DMS53 treated with DMSO at 0.1 percent for 48 hours (cell line): ENCODE measurements at regions not wholly inside any gene's neighbourhood (a gene's known extent, or its start where the extent isn't known, plus 50 kb on each side); places are given as distances from the start of the nearest gene placed in this dataset.
"Not testable (repeated sequence)": the region's sequence is repeated elsewhere in the genome, so short reads cannot be mapped to it uniquely, and the experiment has no call there.

Source experiments
- DNase-seq: peaks from one replicate; lab custom pipeline; 2025; ENCODE audit not compliant: unreplicated experiment; lab: John Stamatoyannopoulos, UW

DNA sequence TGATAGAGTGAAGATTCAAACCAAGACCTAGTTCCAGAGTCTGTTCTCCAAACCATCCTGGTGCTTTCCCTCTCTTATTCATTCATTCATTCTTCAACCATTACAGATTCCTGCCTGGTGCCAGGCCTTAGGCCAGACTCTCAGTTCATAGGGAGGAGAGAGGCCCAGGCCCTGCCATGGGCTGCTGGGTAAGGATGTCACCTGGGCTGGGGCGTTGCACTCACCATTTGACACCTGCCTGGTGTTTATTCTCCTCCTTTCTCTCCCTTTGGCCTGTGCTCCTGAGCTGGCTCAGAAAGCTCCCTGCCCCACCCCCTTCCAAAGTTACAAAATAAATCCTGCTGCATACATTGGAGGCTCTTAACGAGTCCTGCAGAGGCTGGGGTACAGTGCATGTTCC lies 549.8 kb downstream of the MATN1 start:
- DNase-seq, result no peak

DNA sequence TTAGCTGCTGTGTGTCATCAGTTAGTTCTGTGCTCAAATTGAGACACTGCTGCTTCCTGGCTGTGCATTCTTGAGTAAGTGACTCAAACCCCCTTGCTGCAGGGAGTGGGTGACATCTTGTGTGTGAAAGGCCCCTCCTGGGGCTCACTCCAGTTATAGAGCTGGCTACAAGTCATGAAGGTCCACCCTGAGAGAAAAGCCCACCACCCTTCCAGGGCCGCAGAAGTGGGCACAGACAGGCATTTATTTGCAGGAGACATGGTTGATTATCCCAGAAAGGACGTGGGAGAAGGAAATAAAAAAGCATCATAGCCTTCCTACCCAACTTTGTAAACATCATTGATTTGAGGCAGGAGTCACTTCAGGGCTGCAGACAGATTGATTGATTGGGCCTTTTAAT lies 550.6 kb downstream of the MATN1 start:
- DNase-seq, result no peak

DNA sequence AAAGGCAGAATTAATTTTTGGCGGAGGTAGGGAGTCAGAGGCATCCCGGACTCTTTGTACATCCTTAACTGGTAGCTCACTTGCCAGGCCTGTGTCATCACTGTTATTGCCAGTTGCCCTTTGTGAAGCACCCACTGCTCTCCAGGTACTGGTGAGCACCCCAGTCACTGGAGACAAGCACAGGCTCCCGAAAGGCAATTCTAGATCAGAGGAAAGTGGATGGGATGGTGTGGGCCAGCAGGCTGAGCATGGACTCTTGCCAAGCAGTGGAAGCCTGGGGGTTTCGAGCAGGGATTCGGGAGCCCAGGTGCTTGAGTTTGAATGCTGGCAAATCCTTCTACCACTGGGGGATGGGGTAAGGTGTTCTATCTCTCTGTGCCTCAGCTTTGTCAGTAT lies 551.1 kb downstream of the MATN1 start:
- DNase-seq, result no peak

DNA sequence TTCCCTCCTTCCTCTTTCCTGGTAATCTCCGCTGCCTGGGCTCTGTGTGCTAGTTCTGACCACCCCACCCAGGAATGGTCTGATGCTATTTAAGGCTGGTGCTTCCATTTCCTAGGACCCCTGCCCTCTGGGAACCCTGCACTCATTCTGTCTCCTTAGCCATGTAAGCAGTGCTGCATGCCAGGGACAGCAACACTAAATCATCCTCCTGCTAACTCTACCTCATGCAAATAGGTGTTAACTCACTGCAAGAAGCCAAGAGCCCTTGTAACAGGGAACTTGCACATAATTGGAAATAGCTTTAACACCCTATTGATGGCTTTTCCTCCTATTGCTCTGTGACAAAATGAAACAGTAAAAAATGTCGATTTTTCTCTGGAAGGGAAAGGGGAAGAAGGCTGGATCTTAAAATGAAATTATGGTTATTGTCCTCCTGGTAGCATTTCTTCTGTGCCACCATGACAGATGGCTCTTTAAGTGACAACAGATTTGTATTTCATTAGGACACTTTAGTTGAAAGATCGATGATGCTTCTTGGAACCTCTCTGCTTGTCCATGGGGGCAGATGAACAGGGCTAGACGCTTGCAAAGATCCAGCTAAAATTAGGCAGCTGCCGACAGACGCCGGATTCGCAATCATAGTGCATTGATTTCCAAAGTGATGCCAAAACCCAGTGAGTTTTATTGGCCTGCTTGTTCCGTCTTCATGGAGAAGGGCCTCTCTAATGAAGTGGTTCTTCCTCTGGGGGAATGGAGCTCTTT lies 551.7 kb downstream of the MATN1 start:
- no peak for DNase-seq

DNA sequence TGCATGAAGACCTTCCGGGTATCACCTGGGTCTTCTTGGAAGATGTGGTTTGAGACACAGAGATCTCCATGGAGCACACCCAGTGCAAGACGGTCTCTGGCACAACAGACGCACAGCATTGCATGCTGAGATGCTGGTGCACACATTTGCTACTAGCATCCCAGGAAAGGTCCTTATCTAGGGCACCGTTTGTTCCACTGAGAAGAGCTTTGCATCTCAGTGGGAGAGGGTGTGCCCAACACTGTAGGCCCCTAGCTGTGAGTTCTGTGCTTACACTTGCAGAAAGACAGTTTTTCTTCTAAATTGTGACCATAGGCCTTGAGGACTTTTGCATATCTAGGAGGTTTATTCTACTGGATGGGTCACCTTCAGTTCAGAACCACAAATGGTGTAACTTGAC lies 554.1 kb downstream of the MATN1 start:
- no peak for DNase-seq

DNA sequence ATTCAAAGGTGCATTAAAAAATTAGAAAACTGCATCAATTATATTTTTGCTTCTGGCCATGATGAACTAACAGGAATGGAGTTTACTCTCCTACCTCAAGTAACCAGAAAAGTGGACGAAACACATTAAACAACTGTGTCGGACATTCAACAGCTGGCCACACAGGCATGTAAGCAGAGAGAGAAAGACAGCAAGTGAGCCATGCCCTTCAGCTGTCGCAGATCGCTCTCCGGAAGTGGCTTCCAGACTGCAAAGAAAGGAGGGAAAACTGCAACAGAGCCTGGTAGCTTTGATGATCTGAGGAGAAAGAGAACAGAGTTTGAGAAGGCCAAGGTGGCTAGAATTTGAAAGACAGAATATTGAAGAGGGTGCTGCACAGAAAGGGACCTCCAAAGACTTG lies 557.2 kb downstream of the MATN1 start:
- no peak for DNase-seq

DNA sequence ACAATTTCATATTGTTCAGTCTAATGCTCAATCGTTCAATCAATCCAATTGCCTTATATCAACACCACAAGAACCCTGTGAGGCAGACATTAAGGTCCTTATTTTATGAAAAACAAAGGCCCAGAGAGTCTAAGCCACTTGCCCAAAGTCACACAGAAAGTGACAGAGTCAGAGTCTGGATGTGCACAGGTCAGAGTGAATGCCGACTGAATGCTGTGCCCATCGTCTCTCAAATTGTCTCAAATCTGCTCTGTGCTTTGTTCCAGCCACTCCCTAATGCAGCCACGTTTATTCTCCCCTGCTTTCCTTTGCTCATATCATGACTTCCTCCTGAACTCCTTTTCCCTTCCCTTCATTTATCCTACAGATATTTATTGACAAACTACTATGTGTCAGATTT lies 558.3 kb downstream of the MATN1 start:
- DNase-seq, result no peak

DNA sequence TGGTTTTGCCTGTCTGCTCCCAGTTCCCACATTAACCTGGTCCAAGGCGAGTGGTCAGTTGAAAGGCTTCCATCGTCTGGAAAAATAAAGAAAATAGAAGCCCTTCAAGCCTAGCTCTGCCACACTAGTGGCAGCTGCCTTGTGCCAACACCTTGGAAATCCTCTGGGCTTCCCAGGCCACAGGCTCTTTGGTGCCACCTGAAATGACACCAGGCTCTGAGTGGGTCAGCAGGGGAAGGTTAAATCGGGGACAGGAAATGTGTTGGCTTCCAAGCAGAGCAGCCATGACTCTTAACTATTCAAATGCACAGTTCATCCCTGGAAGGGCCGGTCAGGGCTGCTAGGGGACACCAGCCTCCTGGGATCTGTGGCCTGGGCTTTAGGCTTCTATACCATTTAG lies 558.7 kb downstream of the MATN1 start:
- DNase-seq, result no peak

DNA sequence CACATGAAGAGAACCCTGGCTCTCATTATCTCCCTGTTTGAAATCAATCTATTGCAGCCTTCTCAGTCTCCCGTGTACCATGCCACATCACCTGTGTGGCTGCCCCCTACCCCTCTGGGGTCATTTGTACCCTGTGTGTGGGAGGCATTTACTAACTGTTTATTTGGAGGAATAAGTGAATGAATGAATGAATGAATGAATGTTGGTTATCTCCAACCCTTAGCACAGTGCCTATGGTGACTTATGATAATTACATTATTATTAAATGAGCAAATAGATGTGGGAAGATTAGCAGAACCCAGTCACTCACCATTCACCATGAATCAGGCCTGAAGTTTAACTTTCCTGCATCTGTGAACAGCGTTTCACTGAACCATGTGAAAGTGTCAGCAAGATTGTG lies 560.8 kb downstream of the MATN1 start:
- DNase-seq, result no peak

DNA sequence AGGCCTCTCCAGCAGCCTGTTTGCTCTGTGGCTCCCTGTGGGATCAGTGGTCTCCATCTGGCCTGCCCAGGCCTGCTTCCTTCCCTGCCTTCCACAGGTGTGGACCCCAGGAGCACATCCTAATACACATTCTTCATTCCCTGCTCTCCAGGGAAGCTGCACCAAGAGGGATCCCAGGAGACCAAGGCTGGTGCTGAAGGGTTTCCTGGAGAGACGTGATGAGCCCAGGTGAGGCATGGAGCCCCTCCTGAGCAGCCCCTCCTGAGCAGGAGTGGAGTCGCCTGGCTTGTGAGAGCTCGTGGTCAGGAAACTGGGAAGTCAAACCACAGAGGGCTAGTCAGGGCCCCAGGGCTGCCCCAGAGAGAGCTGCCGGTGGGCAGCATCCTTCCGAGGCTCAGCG lies 561.4 kb downstream of the MATN1 start:
- no peak for DNase-seq

DNA sequence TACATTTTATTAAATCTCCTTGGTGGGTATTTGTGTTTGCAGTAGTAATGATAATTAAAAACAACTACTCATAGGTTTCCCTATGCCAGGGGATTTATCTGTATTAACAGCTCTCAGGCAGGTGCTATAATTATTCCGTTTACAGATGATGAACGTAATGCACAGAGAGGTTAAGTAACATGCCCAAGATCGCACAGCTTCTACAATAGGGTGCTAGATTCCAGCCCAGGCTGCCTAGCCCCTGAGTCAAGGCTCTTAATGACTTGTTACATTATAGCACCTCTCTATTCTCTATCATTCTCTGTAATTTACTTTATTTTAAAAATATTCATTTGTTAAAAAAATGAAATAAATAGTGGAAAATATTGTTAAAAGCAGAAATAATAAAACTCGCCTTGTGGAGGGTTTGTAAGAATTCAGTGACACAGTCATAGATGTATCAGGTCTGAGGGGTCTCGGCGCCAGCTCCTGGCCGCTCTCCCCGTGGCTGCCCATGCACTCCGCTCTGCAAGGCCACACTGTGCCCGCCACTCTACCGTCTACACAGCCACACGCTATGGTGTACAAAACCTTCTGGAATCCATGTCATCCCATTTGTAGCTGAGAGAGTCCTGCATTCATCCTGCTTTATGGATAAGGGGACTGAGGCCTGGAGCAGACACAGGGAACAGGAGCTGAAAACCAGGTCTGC lies 562.2 kb downstream of the MATN1 start:
- no peak for DNase-seq

DNA sequence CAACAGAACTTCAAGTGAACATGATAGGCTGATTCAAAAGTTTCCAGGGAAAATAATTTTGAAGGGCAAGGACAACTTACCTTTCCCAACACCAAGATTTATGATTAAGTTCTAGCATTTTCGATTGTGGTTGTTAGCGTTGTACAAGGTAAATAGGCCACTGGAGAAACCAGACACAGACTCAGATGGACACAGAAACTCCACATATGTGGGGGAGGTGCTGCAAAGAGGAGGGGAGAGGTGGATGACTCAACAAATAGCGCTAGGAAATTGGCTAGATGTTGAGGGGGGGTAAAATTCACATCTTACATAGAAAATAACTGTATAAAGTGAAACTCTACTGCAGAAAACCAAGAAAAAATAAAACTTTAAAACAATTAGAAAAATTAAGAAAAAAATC lies 564.4 kb downstream of the MATN1 start:
- DNase-seq, result no peak

DNA sequence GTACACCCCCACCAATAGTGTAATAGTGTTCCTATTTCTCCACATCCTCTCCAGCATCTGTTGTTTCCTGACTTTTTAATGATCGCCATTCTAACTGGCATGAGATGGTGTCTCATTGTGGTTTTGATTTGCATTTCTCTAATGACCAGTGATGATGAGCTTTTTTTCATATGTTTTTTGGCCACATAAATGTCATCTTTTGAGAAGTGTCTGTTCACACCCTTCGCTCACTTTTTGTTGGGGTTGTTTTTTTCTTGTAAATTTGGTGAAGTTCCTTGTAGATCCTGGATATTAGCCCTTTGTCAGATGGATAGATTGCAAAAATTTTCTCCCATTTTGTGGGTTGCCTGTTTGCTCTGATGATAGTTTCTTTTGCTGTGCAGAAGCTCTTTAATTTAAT lies 567.7 kb downstream of the MATN1 start:
- not testable (repeated sequence) for DNase-seq

DNA sequence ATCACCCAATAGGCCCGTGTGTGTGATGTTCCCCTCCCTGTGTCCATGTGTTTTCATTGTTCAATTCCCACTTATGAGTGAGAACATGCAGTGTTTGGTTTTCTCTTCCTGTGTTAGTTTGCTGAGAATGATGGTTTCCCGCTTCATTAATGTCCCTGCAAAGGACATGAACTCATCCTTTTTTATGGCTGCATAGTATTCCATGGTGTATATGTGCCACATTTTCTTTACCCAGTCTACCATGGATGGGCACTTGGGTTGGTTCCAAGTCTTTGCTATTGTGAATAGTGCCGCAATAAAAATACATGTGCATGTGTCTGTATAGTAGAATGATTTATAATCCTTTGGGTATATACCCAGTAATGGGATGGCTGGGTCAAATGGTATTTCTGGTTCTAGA lies 568.1 kb downstream of the MATN1 start:
- DNase-seq, result not testable (repeated sequence)

DNA sequence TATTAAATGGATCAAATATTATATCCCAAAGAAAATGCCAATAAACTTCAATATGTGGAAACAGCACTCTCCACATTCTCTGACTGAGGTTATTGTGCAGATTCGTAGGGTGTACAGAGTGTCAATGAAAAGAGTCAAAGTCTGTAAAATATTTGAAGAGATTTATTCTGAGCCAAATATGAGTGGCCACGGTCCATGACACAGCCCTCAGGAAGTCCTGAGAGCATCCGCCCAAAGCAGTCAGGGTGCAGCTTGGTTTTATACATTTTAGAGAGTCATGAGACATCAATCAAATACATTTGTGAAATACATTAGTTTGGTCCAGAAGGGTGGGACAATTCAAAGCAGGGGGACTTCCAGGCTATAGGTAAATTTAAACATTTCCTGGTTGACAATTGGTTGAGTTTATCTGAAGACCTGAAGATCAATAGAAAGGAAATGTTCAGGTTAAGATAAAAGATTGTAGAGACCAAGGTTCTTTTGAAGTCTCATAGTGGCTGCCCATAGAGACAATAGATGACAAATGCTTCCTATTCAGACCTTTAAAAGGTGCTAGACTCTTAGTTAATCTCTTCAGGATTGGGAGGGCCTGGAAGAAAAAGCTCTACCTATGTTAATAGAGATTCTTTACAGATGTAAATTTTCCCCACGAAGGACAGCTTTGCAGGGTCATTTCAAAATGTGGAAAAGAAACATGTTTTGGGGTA lies 569.5 kb downstream of the MATN1 start:
- no peak for DNase-seq

DNA sequence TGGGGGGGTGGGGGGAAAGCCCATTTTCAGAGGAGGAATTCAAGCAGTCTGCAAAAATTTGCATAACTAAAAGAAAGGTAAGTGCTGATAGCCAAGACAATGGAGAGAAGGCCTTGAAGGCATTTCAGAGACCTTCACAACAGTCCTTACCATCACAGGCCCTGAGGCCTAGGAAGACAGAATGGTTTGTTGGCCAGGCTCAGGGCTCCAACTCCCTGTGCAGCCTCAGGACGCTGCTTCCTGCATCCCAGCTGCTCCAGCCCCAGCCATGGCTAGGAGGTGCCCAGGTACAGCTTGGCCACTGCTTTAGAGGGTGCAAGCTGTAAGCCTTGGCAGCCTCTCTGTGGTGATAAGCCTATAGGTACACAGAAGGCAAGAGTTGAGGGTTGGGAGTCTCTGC lies 571.6 kb downstream of the MATN1 start:
- DNase-seq, result no peak

DNA sequence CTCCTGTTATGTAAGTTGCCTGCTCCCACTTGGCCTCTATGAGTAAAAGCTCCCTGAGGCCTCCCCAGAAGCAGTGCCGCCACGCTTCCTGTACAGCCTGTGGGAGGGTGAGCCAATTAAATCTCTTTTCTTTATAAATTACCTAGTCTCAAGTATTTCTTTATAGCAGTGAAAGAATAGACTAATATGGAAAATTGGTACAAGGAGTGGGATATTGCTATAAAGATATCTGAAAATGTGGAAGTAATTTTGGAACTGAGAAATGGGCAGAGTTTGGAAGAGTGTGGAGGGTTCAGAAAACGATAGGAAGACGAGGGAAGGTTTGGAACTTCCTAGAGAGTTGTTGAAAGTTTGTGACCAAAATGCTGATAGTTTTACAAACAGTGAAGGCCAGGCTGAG lies 572.3 kb downstream of the MATN1 start:
- DNase-seq, result no peak

DNA sequence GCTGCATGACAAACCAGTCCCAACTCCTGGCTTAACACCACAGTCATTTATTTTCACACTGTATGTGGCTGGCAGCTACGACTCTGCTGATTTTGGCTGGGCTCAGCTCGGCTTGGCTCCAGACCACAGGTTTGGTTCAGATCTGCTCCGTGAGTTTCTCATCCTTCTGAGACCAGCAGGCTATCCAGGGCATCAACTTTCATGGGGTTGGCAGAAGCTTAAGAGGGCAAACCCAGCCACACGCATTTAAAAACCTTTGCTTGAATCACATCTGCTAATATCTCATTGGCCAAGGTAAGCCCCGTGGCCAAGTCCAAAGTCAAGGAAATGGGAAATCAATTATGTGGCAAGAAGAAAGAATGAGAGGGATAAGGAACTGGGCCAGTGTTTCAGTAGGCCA lies 574.2 kb downstream of the MATN1 start:
- DNase-seq, result no peak

DNA sequence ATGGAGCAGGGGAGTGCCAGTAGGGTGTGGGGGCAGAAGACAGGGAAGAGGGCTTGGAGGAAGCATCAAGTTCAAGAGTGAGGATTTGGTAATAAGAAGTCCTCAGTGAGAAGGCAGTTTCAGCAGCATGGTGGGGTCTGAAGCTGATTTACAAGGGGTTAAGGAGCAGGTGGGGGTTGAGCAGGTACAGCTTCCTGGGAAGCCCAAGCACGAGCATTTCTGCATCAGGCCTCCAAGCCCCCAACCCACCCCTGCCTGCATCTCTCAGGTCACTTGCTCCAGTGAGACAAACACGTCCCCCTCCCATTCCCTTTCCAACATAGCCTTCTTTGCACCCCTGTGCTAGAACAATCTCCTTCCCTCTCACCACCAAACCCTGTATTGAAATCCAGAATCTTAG lies 574.7 kb downstream of the MATN1 start:
- no peak for DNase-seq

DNA sequence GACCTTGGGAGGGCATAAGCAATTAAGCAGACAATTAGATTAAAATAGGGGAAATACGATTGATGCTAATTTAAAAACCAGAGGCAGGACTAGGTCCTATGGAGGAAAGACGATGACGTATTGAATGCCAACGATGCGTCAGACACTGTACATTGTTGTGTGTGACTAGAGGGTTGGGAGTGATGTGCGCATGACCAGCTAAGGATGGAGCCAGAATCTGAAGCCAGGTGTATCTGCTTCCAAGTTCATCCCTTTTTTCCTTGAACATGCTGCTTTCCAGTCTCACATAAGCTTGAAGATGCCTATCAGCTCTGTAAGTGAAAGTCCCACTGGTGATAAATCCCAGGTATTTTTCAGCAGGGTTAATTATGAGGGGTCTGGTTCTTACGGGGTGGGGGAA lies 576.2 kb downstream of the MATN1 start:
- no peak for DNase-seq

DNA sequence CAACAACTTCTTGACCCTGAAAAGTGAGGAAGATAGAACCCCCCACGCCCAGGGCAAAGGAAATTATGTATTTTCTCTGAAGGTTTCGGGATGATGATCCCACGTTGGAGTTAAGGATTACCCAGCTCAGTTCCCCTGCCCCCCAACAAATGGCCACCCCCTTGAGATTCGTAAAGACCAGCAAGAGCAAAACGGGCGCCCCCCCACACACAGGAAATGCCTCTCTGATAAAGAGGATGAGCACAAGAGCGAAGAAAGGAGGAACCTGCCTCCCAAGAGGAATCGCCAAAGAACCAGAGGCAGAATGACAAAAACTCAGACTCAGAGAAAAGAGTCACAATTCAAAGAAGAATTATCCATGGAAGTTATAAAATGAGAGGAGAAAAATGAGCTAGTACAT lies 576.9 kb downstream of the MATN1 start:
- DNase-seq, result no peak

DNA sequence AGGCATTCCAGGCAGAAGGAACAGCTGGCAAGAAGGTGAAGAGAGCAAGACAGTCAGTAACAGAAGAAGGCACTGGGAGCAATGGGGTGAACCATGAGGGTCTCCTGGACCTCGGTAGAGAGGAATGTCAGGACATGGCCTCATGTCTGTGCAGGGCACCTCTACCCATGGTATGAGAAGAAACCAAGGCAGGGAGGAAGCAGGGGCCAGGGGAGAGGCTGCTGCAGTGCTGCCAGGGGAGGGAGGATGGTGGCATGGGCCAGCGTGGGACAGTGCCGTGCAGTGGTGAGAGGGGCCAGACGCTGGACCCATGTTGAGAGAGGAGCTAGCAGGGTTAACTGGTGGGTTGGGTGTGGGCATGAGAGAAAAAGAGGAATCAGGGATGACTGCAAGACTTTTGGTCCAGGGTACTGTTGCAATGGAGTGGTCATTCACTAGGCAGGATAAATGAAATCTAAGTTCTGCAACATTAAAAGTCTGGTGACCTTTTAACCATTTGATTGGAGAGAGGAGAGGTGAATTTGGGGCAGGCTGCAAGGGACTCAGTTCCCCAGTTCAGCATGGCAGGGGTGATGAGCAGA lies 577.6 kb downstream of the MATN1 start:
- no peak for DNase-seq
